Erythroblast (primary cell): ENCODE measurements at regions not wholly inside any gene's neighbourhood (a gene's known extent, or its start where the extent isn't known, plus 50 kb on each side); places are given as distances from the start of the nearest gene placed in this dataset.

Experiments
- GATA1 ChIP-seq: IDR thresholded peaks from 2 replicates; pipeline ENCODE4 v1.6.1; 2011; ENCODE audit warnings: low read depth, mild to moderate bottlenecking, control low read depth, low read length, moderate library complexity
- POLR2A ChIP-seq: IDR thresholded peaks from 2 replicates; pipeline ENCODE4 v1.6.1; 2011; ENCODE audit warnings: mild to moderate bottlenecking, low read length

DNA sequence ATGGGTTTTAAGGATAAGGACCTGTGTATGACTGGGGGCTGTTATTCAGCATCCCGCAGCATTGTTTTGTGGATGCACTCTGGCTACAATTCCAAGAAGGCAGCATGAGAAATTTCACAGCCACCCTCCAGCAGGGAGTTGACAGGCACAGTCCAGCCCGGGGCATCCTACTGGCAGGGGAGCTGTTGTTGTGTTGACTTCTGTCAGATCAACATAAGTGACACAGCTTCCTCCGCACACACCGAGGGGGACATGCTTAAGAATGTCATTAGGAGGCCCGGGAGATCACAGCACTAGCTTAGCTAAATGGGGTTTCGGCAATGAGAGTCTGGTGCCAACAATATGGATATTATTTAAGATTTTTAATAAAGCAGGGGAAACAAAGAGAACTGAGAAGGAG, 326.5 kb downstream of the ASMT start:
- TF ChIP-seq POLR2A (no peak), GATA1 (no peak)
